Activated CD4-positive, alpha-beta memory T cell treated with anti-CD3 and anti-CD28 coated beads, Interleukin-2, amount 10 ng/mL, durations not matched to agents 7 days and 5 days (primary cell): ENCODE measurements at regions not wholly inside any gene's neighbourhood (a gene's known extent, or its start where the extent isn't known, plus 50 kb on each side); places are given as distances from the start of the nearest gene placed in this dataset.

Source experiments
- CTCF ChIA-PET: fragments of 350-600 bp; sonication (Branson Sonifier 250); formaldehyde crosslinking; loops from one replicate; lab custom pipeline; 2021; ENCODE audit warnings: antibody characterized with exemption, inconsistent platforms; lab: Charles Lee
- POLR2A ChIA-PET: fragments of 350-600 bp; sonication (Branson Sonifier 250); formaldehyde crosslinking; loops from one replicate; lab custom pipeline; 2021; ENCODE audit warnings: antibody characterized with exemption; lab: Charles Lee
- DNase-seq: peaks from one replicate; pipeline ENCODE4 v3.0.0-alpha.2; 2020
- H3K27ac Mint-ChIP-seq: one replicate; pipeline ENCODE4 v1.8.0; 2021; ENCODE audit warnings: mild to moderate bottlenecking, mixed read lengths
- H3K27me3 Mint-ChIP-seq: one replicate; pipeline ENCODE4 v1.8.0; 2021; ENCODE audit warnings: mixed read lengths
- H3K36me3 Mint-ChIP-seq: one replicate; pipeline ENCODE4 v1.8.0; 2021; ENCODE audit warnings: low read depth, mixed read lengths
- H3K4me1 Mint-ChIP-seq: one replicate; pipeline ENCODE4 v1.8.0; 2021; ENCODE audit warnings: mixed read lengths
- H3K4me3 Mint-ChIP-seq: one replicate; pipeline ENCODE4 v1.8.0; 2021; ENCODE audit warnings: mild to moderate bottlenecking, mixed read lengths
- H3K9me3 Mint-ChIP-seq: one replicate; pipeline ENCODE4 v1.8.0; 2021; ENCODE audit warnings: mixed read lengths

GRCh38 chr11:70713988-70714665 is 315.8 kb downstream of the CTTN start:
- CTCF ChIA-PET, result no interaction called here
- no peaks in the 10 kb centered on the region for H3K36me3 Mint-ChIP-seq
- H3K4me1 Mint-ChIP-seq, result peaks cover 4% of the 10 kb centered on the region
- no peak overlapping the region for H3K4me3 Mint-ChIP-seq
- H3K27ac Mint-ChIP-seq, result no peak overlapping the region
- H3K9me3 Mint-ChIP-seq, result no peaks in the 10 kb centered on the region
- DNase-seq, result no peak
- H3K27me3 Mint-ChIP-seq, result peaks cover 3% of the 10 kb centered on the region
- POLR2A ChIA-PET, result no interaction called here

- no peaks in the 10 kb centered on the region for H3K36me3 Mint-ChIP-seq
- no peak for DNase-seq
- no peaks in the 10 kb centered on the region for H3K9me3 Mint-ChIP-seq
- H3K4me3 Mint-ChIP-seq, result no peak overlapping the region
- peaks cover 3% of the 10 kb centered on the region for H3K27me3 Mint-ChIP-seq
- no peak overlapping the region for H3K27ac Mint-ChIP-seq
- POLR2A ChIA-PET, result no interaction called here
- H3K4me1 Mint-ChIP-seq, result peaks cover 4% of the 10 kb centered on the region
- CTCF ChIA-PET, result no interaction called here
Observed at GRCh38 chr11:70715166-70715951, 317.0 kb downstream of the CTTN start.

- ChIA-PET CTCF (no interaction called here), POLR2A (no interaction called here)
- Mint-ChIP-seq H3K27ac (no peak overlapping the region), H3K9me3 (no peaks in the 10 kb centered on the region), H3K27me3 (peaks cover 3% of the 10 kb centered on the region), H3K4me1 (peaks cover 4% of the 10 kb centered on the region), H3K4me3 (no peak overlapping the region), H3K36me3 (no peaks in the 10 kb centered on the region)
- no peak for DNase-seq
Observed at GRCh38 chr11:70716216-70716615, 317.9 kb downstream of the CTTN start.

GRCh38 chr11:70716986-70717775 is 318.9 kb downstream of the CTTN start:
- Mint-ChIP-seq H3K27me3 (peaks cover 4% of the 10 kb centered on the region), H3K27ac (no peak overlapping the region), H3K4me3 (no peak overlapping the region), H3K4me1 (peaks cover 4% of the 10 kb centered on the region), H3K36me3 (no peaks in the 10 kb centered on the region), H3K9me3 (no peaks in the 10 kb centered on the region)
- DNase-seq, result no peak
- CTCF ChIA-PET, result no interaction called here
- POLR2A ChIA-PET, result no interaction called here

- H3K27me3 Mint-ChIP-seq, result peaks cover 2% of the 10 kb centered on the region
- no peaks in the 10 kb centered on the region for H3K36me3 Mint-ChIP-seq
- ChIA-PET CTCF (no interaction called here), POLR2A (no interaction called here)
- H3K9me3 Mint-ChIP-seq, result no peaks in the 10 kb centered on the region
- no peak overlapping the region for H3K4me3 Mint-ChIP-seq
- H3K27ac Mint-ChIP-seq, result no peak overlapping the region
- peaks cover 4% of the 10 kb centered on the region for H3K4me1 Mint-ChIP-seq
- DNase-seq, result no peak
Observed at GRCh38 chr11:70717936-70718595, 319.7 kb downstream of the CTTN start.

- no peak for DNase-seq
- Mint-ChIP-seq H3K4me1 (peaks cover 4% of the 10 kb centered on the region), H3K4me3 (no peak overlapping the region), H3K27ac (no peak overlapping the region), H3K9me3 (no peaks in the 10 kb centered on the region), H3K36me3 (no peaks in the 10 kb centered on the region), H3K27me3 (peaks cover 2% of the 10 kb centered on the region)
- ChIA-PET POLR2A (no interaction called here), CTCF (no interaction called here)
Observed at GRCh38 chr11:70719516-70719915, 321.2 kb downstream of the CTTN start.

- ChIA-PET POLR2A (no interaction called here), CTCF (no interaction called here)
- Mint-ChIP-seq H3K4me3 (no peak overlapping the region), H3K9me3 (no peaks in the 10 kb centered on the region), H3K36me3 (no peaks in the 10 kb centered on the region), H3K27me3 (peaks cover 2% of the 10 kb centered on the region), H3K4me1 (peaks cover 4% of the 10 kb centered on the region), H3K27ac (no peak overlapping the region)
- no peak for DNase-seq
Observed at GRCh38 chr11:70720281-70720680, 322.0 kb downstream of the CTTN start.

- Mint-ChIP-seq H3K36me3 (no peaks in the 10 kb centered on the region), H3K27me3 (peaks cover 2% of the 10 kb centered on the region), H3K4me1 (peaks cover 4% of the 10 kb centered on the region), H3K27ac (no peak overlapping the region), H3K9me3 (no peaks in the 10 kb centered on the region), H3K4me3 (no peak overlapping the region)
- DNase-seq, result no peak
- CTCF ChIA-PET, result no interaction called here
- POLR2A ChIA-PET, result no interaction called here
Observed at GRCh38 chr11:70721006-70721405, 322.7 kb downstream of the CTTN start.

GRCh38 chr11:70725278-70725677 is 326.9 kb downstream of the CTTN start:
- ChIA-PET CTCF (no interaction called here), POLR2A (no interaction called here)
- Mint-ChIP-seq H3K9me3 (no peaks in the 10 kb centered on the region), H3K27ac (no peak overlapping the region), H3K4me3 (no peak overlapping the region), H3K4me1 (no peaks in the 10 kb centered on the region), H3K36me3 (no peaks in the 10 kb centered on the region), H3K27me3 (peaks cover 2% of the 10 kb centered on the region)
- no peak for DNase-seq

GRCh38 chr11:70725739-70726138 is 327.4 kb downstream of the CTTN start:
- CTCF ChIA-PET, result no interaction called here
- Mint-ChIP-seq H3K9me3 (no peaks in the 10 kb centered on the region), H3K4me1 (no peaks in the 10 kb centered on the region), H3K36me3 (no peaks in the 10 kb centered on the region), H3K4me3 (no peak overlapping the region), H3K27me3 (peaks cover 2% of the 10 kb centered on the region), H3K27ac (no peak overlapping the region)
- DNase-seq, result no peak
- POLR2A ChIA-PET, result no interaction called here

GRCh38 chr11:70727021-70727420 is 328.7 kb downstream of the CTTN start:
- H3K4me1 Mint-ChIP-seq, result no peaks in the 10 kb centered on the region
- no peak for DNase-seq
- H3K36me3 Mint-ChIP-seq, result no peaks in the 10 kb centered on the region
- H3K27me3 Mint-ChIP-seq, result peaks cover 1% of the 10 kb centered on the region
- no peak overlapping the region for H3K27ac Mint-ChIP-seq
- ChIA-PET CTCF (no interaction called here), POLR2A (no interaction called here)
- H3K4me3 Mint-ChIP-seq, result no peak overlapping the region
- H3K9me3 Mint-ChIP-seq, result no peaks in the 10 kb centered on the region

GRCh38 chr11:70727899-70728620 is 329.7 kb downstream of the CTTN start:
- Mint-ChIP-seq H3K4me1 (no peaks in the 10 kb centered on the region), H3K27me3 (no peaks in the 10 kb centered on the region), H3K9me3 (no peaks in the 10 kb centered on the region), H3K36me3 (no peaks in the 10 kb centered on the region), H3K4me3 (no peak overlapping the region), H3K27ac (no peak overlapping the region)
- CTCF ChIA-PET, result no interaction called here
- no peak for DNase-seq
- POLR2A ChIA-PET, result no interaction called here
